Cardiac fibroblast (primary cell): ENCODE measurements at regions not wholly inside any gene's neighbourhood (a gene's known extent, or its start where the extent isn't known, plus 50 kb on each side); places are given as distances from the start of the nearest gene placed in this dataset.
"Not testable (repeated sequence)": the region's sequence is repeated elsewhere in the genome, so short reads cannot be mapped to it uniquely, and the experiment has no call there.

Experiments
- DNase-seq, 2 donors: peaks; one replicate each; pipeline versions ENCODE4 v3.0.0 to v3.0.0-alpha.2; 2010; ENCODE audit warnings: low read depth in 2 of 2
- H3K4me3 ChIP-seq, 2 donors: replicated peaks in 1 of 2; 1 replicate in 1 of 2; 2 replicates in 1 of 2; pipeline ENCODE4 v1.5.1; 2011; ENCODE audit warnings: low read depth in 2 of 2, low read length in 2 of 2, mild to moderate bottlenecking in 2 of 2, moderate library complexity in 1 of 2
- TF ChIP-seq, protein P1 (sequence below): IDR thresholded peaks from one replicate; pipeline ENCODE4 v1.5.1; 2011; ENCODE audit warnings: low read depth, mild to moderate bottlenecking, low read length, inconsistent platforms

- TF ChIP-seq, protein P1, sequence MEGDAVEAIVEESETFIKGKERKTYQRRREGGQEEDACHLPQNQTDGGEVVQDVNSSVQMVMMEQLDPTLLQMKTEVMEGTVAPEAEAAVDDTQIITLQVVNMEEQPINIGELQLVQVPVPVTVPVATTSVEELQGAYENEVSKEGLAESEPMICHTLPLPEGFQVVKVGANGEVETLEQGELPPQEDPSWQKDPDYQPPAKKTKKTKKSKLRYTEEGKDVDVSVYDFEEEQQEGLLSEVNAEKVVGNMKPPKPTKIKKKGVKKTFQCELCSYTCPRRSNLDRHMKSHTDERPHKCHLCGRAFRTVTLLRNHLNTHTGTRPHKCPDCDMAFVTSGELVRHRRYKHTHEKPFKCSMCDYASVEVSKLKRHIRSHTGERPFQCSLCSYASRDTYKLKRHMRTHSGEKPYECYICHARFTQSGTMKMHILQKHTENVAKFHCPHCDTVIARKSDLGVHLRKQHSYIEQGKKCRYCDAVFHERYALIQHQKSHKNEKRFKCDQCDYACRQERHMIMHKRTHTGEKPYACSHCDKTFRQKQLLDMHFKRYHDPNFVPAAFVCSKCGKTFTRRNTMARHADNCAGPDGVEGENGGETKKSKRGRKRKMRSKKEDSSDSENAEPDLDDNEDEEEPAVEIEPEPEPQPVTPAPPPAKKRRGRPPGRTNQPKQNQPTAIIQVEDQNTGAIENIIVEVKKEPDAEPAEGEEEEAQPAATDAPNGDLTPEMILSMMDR, result no peak
- H3K4me3 ChIP-seq, result no peak overlapping the region
- no peak for DNase-seq
Observed at GRCh38 chr3:144963810-144964209, 992.2 kb downstream of the DIPK2A start.

GRCh38 chr3:144966560-144966959 is 994.9 kb downstream of the DIPK2A start:
- DNase-seq, result no peak
- TF ChIP-seq, protein P1, result no peak

GRCh38 chr3:144968750-144969350 is 997.2 kb downstream of the DIPK2A start:
- no peak overlapping the region for H3K4me3 ChIP-seq
- TF ChIP-seq, protein P1, result no peak
- DNase-seq, result no peak

More at GRCh38 chr3:144966560-144966959, 994.9 kb downstream of the DIPK2A start:
- H3K4me3 ChIP-seq, result no peak overlapping the region

GRCh38 chr3:144984481-144984880 is 1012.9 kb downstream of the DIPK2A start:
- not testable (repeated sequence) for DNase-seq, H3K4me3 ChIP-seq

- DNase-seq, result peak; percentile 6 to 12
- H3K4me3 ChIP-seq, result no peak overlapping the region
- TF ChIP-seq, protein P1, result no peak
Observed at GRCh38 chr3:144989807-144990206, 1018.2 kb downstream of the DIPK2A start.

DNA sequence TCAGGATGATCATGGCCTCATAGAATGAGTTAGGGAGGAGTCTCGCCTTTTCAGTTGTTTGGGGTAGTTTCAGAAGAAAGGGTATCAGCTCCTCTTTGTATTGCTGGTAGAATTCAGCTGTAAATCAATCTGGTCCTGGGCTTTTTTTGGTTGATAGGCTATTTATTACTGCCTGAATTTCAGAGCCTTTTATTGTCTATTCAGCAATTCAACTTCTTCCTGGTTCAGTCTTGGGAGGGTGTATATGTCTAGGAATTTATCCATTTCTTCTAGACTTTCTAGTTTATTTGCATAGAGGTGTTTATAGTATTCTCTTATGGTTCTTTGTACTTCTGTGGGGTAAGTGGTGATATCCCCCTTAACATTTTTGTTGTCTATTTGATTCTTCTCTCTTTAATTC is 1024.2 kb downstream of the DIPK2A start:
- H3K4me3 ChIP-seq, result no peak overlapping the region
- TF ChIP-seq, protein P1, result no peak
- DNase-seq, result no peak

DNA sequence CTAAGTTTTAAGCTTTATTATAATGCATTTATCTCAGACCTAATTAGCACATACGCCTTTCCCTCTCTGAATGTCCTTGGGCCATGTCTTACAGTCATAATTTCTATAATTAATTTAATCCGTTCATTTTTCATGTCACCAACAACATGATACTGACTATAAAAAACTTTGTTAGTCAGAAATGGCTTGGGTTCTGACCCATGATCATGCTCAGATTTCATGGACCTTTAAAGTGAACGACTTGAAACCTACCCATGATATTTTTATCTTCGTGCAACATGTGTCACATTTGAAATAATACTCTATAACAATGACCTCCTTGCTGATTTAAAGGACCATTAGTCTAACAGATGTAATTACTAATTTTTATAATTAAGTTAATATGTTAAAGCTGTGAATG is 1033.8 kb downstream of the DIPK2A start:
- TF ChIP-seq, protein P1, result no peak
- H3K4me3 ChIP-seq, result no peak overlapping the region
- DNase-seq, result no peak
